ENCODE measurements at regions not wholly inside any gene's neighbourhood (a gene's known extent, or its start where the extent isn't known, plus 50 kb on each side); places are given as distances from the start of the nearest gene placed in this dataset.

DNA sequence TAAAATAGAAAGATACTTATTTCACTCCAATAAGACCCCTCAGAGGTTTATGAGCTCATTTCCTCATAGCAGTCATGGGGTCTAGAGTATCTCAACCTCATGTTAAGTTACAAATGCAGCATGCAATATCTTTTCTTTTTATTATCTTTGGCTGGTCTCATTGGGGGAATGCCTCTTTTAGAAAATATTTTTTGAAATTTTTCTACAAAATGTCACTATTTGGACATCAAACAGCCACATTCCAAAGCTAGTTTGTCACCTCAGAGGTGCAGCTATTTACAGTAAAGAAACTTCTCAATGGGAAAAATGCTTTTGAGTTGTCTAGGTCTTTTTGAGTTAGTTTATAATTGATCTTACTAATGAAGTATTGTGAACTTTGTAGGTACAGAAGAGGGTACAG lies 370.7 kb upstream of the LRATD1 start:
- H3K4me3 ChIP-seq (ENCODE audit: low read depth, low read length): no peak overlapping the region
- TF ChIP-seq CTCF (IDR thresholded peaks at IDR 0.05): no peak
- H3K4me1 ChIP-seq: no peaks in the 10 kb centered on the region
- no peaks in the 10 kb centered on the region for H3K9me3 ChIP-seq (ENCODE audit: control insufficient read depth, low read length)
- no peak overlapping the region for H2AFZ ChIP-seq
- no peaks in the 10 kb centered on the region for H3K36me3 ChIP-seq (ENCODE audit: control insufficient read depth, insufficient read depth, low read length)
- no peaks in the 10 kb centered on the region for H3K79me2 ChIP-seq
- no peaks in the 10 kb centered on the region for H3K27me3 ChIP-seq (ENCODE audit: control insufficient read depth, insufficient read depth, low read length)
- no peak overlapping the region for H3K9ac ChIP-seq
- no peak overlapping the region for H3K27ac ChIP-seq
- H3K4me2 ChIP-seq (ENCODE audit: low read length): no peak overlapping the region

DNA sequence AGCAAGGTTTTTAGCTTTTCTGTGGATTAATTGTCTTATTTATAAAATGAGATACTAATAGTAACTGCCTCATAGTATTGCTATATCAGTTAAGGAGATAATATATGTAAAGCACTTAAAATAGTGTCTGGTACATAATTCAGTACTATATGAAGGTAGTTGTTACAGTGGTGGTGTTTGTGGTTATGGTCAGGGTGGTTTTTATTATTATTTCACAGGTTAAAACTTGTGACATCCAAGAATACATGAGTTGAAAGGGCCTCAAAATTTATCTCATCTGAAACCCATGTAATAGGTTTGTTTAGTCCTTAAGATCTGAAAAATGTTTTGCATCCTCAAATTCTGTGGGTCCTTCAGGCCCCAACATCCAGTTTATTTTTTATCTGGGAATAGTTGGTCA lies 369.5 kb upstream of the LRATD1 start:
- H3K27me3 ChIP-seq (ENCODE audit: control insufficient read depth, insufficient read depth, low read length): no peaks in the 10 kb centered on the region
- H3K4me2 ChIP-seq (ENCODE audit: low read length): no peak overlapping the region
- no peak overlapping the region for H2AFZ ChIP-seq
- no peak overlapping the region for H3K27ac ChIP-seq
- no peak overlapping the region for H3K4me3 ChIP-seq (ENCODE audit: low read depth, low read length)
- H3K79me2 ChIP-seq: no peaks in the 10 kb centered on the region
- no peaks in the 10 kb centered on the region for H3K36me3 ChIP-seq (ENCODE audit: control insufficient read depth, insufficient read depth, low read length)
- H3K4me1 ChIP-seq: no peaks in the 10 kb centered on the region
- TF ChIP-seq CTCF (IDR thresholded peaks at IDR 0.05): no peak
- H3K9ac ChIP-seq: no peak overlapping the region
- no peaks in the 10 kb centered on the region for H3K9me3 ChIP-seq (ENCODE audit: control insufficient read depth, low read length)

- Histone ChIP-seq H3K36me3 (ENCODE audit: control insufficient read depth, insufficient read depth, low read length) (no peaks in the 10 kb centered on the region), H3K9me3 (ENCODE audit: control insufficient read depth, low read length) (no peaks in the 10 kb centered on the region), H3K4me1 (no peaks in the 10 kb centered on the region), H3K79me2 (no peaks in the 10 kb centered on the region), H3K4me2 (ENCODE audit: low read length) (no peak overlapping the region), H3K27ac (no peak overlapping the region), H3K9ac (no peak overlapping the region), H3K4me3 (ENCODE audit: low read depth, low read length) (no peak overlapping the region), H3K27me3 (ENCODE audit: control insufficient read depth, insufficient read depth, low read length) (no peaks in the 10 kb centered on the region), H2AFZ (no peak overlapping the region)
- no peak for TF ChIP-seq CTCF (IDR thresholded peaks at IDR 0.05)
Observed at GRCh38 chr2:14270036-14270582, 362.4 kb upstream of the LRATD1 start.

GRCh38 chr2:14272396-14273075 lies 360.0 kb upstream of the LRATD1 start:
- Histone ChIP-seq H3K9me3 (ENCODE audit: control insufficient read depth, low read length) (no peaks in the 10 kb centered on the region), H3K4me2 (ENCODE audit: low read length) (no peak overlapping the region), H2AFZ (no peak overlapping the region), H3K4me3 (ENCODE audit: low read depth, low read length) (no peak overlapping the region), H3K27me3 (ENCODE audit: control insufficient read depth, insufficient read depth, low read length) (no peaks in the 10 kb centered on the region), H3K27ac (no peak overlapping the region), H3K9ac (no peak overlapping the region), H3K4me1 (no peaks in the 10 kb centered on the region), H3K36me3 (ENCODE audit: control insufficient read depth, insufficient read depth, low read length) (no peaks in the 10 kb centered on the region), H3K79me2 (no peaks in the 10 kb centered on the region)
- TF ChIP-seq CTCF (IDR thresholded peaks at IDR 0.05): no peak

DNA sequence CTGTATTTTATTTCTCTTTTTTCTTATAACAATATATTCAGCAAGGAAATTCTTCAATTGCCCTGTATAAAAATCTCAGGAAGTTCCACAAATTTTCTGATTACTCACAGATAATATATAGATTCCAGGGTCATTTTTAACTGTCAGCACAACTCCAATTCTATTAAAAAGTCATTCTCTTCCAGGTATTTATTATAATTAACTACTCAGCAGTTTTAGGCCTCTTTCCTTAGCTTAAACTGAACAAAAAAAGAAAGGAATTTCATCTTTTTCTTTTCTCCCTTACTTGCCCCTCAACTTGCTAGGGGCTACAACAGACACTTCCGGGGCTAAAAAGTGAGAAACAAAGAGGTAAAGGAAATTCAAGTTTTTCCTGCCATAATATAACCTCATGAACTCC lies 358.9 kb upstream of the LRATD1 start:
- no peak overlapping the region for H3K9ac ChIP-seq
- no peak overlapping the region for H3K27ac ChIP-seq
- no peaks in the 10 kb centered on the region for H3K36me3 ChIP-seq (ENCODE audit: control insufficient read depth, insufficient read depth, low read length)
- no peaks in the 10 kb centered on the region for H3K9me3 ChIP-seq (ENCODE audit: control insufficient read depth, low read length)
- no peaks in the 10 kb centered on the region for H3K27me3 ChIP-seq (ENCODE audit: control insufficient read depth, insufficient read depth, low read length)
- no peak overlapping the region for H3K4me2 ChIP-seq (ENCODE audit: low read length)
- no peak for TF ChIP-seq CTCF (IDR thresholded peaks at IDR 0.05)
- H3K4me1 ChIP-seq: no peaks in the 10 kb centered on the region
- H3K4me3 ChIP-seq (ENCODE audit: low read depth, low read length): no peak overlapping the region
- H3K79me2 ChIP-seq: no peaks in the 10 kb centered on the region
- no peak overlapping the region for H2AFZ ChIP-seq

Data from parathyroid adenoma (tissue), 2 donors.